ENCODE measurements at regions not wholly inside any gene's neighbourhood (a gene's known extent, or its start where the extent isn't known, plus 50 kb on each side); places are given as distances from the start of the nearest gene placed in this dataset.

- H3K4me1 Mint-ChIP-seq = no peaks in the 10 kb centered on the region
- H3K27me3 Mint-ChIP-seq = peaks cover 37% of the 10 kb centered on the region
- H3K36me3 Mint-ChIP-seq (ENCODE audit: low read depth) = peaks cover 3% of the 10 kb centered on the region
- no peaks in the 10 kb centered on the region for H3K9me3 ChIP-seq (ENCODE audit: control insufficient read depth, low read length, poor library complexity, severe bottlenecking)
- DNase-seq = no peak
- H3K4me3 Mint-ChIP-seq = no peak overlapping the region
- no peak for ATAC-seq
- H3K27ac Mint-ChIP-seq = no peak overlapping the region
Measured at GRCh38 chr9:90021216-90021906, 416.5 kb downstream of the GADD45G start.

GRCh38 chr9:90022474-90022873, 417.7 kb downstream of the GADD45G start:
- Mint-ChIP-seq H3K27me3 (peaks cover 33% of the 10 kb centered on the region), H3K36me3 (ENCODE audit: low read depth) (peaks cover 3% of the 10 kb centered on the region), H3K4me3 (no peak overlapping the region), H3K27ac (no peak overlapping the region), H3K4me1 (no peaks in the 10 kb centered on the region)
- DNase-seq (no peak), ATAC-seq (no peak)
- H3K9me3 ChIP-seq (ENCODE audit: control insufficient read depth, low read length, poor library complexity, severe bottlenecking) = no peaks in the 10 kb centered on the region

DNA sequence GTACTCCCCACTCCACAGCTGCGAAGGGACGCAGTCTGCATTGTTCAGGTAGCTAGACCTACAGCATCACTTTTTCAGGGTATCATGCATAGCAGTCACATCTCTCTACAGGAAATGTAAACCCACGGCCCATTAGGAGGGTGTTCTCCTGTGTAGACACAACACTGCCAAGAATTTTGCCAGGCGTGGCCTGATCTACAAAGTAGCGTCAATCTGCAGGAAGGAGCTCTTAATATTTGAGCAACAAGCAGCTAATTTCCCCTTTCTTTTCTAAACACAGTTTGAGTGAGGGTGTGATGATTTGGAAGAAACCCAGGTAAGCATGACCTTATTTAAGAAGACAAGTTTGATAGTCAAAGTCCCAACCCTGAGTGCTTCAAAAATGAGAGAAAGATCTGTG, 419.0 kb downstream of the GADD45G start:
- Mint-ChIP-seq H3K36me3 (ENCODE audit: low read depth) (peaks cover 3% of the 10 kb centered on the region), H3K4me3 (no peak overlapping the region), H3K27ac (no peak overlapping the region), H3K27me3 (peaks cover 27% of the 10 kb centered on the region), H3K4me1 (no peaks in the 10 kb centered on the region)
- no peak for ATAC-seq
- H3K9me3 ChIP-seq (ENCODE audit: control insufficient read depth, low read length, poor library complexity, severe bottlenecking) = no peaks in the 10 kb centered on the region
- DNase-seq = no peak

DNA sequence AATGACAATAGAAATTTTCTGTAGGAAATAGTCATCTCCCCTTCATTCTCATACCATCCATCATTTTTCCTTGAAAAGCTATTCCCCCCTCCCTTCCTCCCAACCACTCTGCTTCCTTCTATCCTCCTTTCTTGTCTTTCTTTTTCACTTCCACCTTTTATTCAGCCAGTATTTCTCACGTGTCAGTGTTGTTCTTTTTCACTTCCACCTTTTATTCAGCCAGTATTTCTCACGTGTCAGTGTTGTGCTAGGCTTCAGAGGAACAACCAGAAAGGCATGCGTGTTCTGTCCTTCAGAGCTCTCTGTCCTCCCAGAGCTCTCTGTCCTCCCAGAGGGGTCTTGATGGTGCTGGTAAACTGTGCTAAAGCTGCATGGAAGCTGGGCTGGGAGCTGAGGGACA, 419.6 kb downstream of the GADD45G start:
- Mint-ChIP-seq H3K27ac (no peak overlapping the region), H3K4me1 (no peaks in the 10 kb centered on the region), H3K4me3 (no peak overlapping the region), H3K27me3 (peaks cover 25% of the 10 kb centered on the region), H3K36me3 (ENCODE audit: low read depth) (peaks cover 3% of the 10 kb centered on the region)
- no peaks in the 10 kb centered on the region for H3K9me3 ChIP-seq (ENCODE audit: control insufficient read depth, low read length, poor library complexity, severe bottlenecking)
- ATAC-seq = peak; percentile 36
- no peak for DNase-seq

GRCh38 chr9:90024823-90025222, 420.0 kb downstream of the GADD45G start:
- no peak for ATAC-seq
- peaks cover 25% of the 10 kb centered on the region for H3K27me3 Mint-ChIP-seq

DNA sequence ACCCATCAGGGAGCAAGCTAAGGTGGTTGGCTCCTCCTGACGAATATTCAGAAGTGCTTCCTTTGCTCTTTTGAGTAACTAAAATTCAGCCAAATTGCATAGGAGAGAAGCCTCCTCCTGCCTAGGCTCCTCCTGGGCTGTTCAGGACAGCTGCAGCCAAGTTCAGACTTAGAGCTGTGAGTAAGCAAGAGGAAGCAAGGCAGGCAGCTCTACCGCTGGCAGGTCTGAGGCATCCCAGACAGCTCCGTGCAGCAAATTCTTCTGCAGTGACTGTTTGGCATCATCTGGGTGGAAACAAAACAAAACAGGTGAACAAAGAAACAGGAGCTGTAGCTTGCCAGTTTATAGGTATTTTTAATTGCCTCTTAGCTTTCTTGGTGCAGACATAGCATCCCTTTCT, 421.0 kb downstream of the GADD45G start:
- no peak for ATAC-seq
- H3K27me3 Mint-ChIP-seq = peaks cover 30% of the 10 kb centered on the region
- DNase-seq = no peak
- no peaks in the 10 kb centered on the region for H3K9me3 ChIP-seq (ENCODE audit: control insufficient read depth, low read length, poor library complexity, severe bottlenecking)
- no peak overlapping the region for H3K4me3 Mint-ChIP-seq
- H3K4me1 Mint-ChIP-seq = no peaks in the 10 kb centered on the region
- H3K27ac Mint-ChIP-seq = no peak overlapping the region
- H3K36me3 Mint-ChIP-seq (ENCODE audit: low read depth) = peaks cover 3% of the 10 kb centered on the region

More at GRCh38 chr9:90024823-90025222, 420.0 kb downstream of the GADD45G start:
- DNase-seq = no peak
- Mint-ChIP-seq H3K27ac (no peak overlapping the region), H3K36me3 (ENCODE audit: low read depth) (peaks cover 3% of the 10 kb centered on the region), H3K4me3 (no peak overlapping the region), H3K4me1 (no peaks in the 10 kb centered on the region)
- no peaks in the 10 kb centered on the region for H3K9me3 ChIP-seq (ENCODE audit: control insufficient read depth, low read length, poor library complexity, severe bottlenecking)

DNA sequence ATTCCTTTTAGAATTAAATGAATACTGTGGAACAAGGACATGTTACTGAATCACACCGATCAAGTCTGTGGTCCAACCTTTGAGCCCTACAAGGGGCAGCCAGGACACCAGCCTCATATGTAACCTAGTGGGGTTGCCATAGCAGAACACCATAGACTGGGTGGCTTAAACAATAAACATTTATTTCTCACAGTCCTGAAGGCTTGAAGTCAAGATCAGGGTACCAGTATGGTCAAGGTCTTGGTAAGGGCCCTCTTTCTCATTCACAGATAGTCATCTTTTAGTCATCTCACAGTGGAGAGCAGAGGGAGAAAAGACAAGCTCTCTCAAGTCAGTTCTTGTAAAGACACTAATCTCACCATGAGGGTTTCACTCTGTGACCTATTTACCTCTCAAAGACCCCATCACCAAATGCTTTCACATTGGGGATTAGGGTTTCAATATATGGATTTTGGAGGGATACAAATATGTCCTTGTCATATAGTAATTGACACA, 422.5 kb downstream of the GADD45G start:
- Mint-ChIP-seq H3K4me3 (no peak overlapping the region), H3K27me3 (peaks cover 31% of the 10 kb centered on the region), H3K4me1 (no peaks in the 10 kb centered on the region), H3K27ac (no peak overlapping the region), H3K36me3 (ENCODE audit: low read depth) (peaks cover 3% of the 10 kb centered on the region)
- H3K9me3 ChIP-seq (ENCODE audit: control insufficient read depth, low read length, poor library complexity, severe bottlenecking) = no peaks in the 10 kb centered on the region
- DNase-seq (no peak), ATAC-seq (no peak)

DNA sequence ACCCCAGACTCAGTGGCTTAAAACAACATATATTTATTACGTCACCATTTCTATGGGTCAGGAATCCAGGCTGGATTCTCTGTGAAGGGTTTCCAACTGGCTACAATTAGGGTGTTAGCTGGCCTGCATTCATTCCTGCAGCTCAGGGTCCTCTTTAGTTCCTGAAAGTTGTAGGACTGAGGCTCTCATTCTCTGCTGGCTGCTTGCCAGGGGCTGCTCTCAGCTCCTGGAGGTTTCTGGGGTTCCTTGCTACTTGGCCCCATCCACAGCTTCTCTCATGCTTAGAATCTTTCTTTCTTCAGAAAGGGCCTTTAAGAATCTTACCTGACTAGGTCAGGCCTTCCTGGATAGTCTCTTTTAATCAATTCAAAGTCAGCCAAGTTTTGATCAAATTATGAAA, 424.6 kb downstream of the GADD45G start:
- no peak overlapping the region for H3K4me3 Mint-ChIP-seq
- H3K36me3 Mint-ChIP-seq (ENCODE audit: low read depth) = peaks cover 2% of the 10 kb centered on the region
- ATAC-seq (no peak), DNase-seq (no peak)
- no peak overlapping the region for H3K27ac Mint-ChIP-seq
- no peaks in the 10 kb centered on the region for H3K4me1 Mint-ChIP-seq
- H3K9me3 ChIP-seq (ENCODE audit: control insufficient read depth, low read length, poor library complexity, severe bottlenecking) = no peaks in the 10 kb centered on the region
- H3K27me3 Mint-ChIP-seq = peaks cover 27% of the 10 kb centered on the region

DNA sequence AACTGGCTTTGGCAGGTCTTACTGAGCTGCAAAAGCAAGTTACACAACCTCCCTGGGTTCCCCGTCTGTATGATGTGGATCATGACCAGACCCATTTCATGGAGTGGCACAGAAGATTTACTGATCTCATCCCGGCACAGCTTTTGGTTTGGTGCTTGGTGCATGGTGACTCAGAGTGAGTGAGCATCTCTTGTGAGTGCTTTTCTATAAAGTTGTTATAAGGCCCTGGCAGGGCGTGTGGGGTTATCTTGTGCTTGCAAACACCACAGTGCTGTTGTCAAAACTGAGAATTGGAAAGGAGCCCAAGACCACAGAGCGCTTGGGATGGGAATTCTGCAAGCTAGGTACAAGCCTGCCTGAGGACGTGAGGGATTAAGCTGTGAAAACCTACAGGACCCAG, 425.2 kb downstream of the GADD45G start:
- H3K4me1 Mint-ChIP-seq = no peaks in the 10 kb centered on the region
- DNase-seq (no peak), ATAC-seq (no peak)
- peaks cover 21% of the 10 kb centered on the region for H3K27me3 Mint-ChIP-seq
- no peaks in the 10 kb centered on the region for H3K36me3 Mint-ChIP-seq (ENCODE audit: low read depth)
- no peak overlapping the region for H3K27ac Mint-ChIP-seq
- no peaks in the 10 kb centered on the region for H3K9me3 ChIP-seq (ENCODE audit: control insufficient read depth, low read length, poor library complexity, severe bottlenecking)
- H3K4me3 Mint-ChIP-seq = no peak overlapping the region

DNA sequence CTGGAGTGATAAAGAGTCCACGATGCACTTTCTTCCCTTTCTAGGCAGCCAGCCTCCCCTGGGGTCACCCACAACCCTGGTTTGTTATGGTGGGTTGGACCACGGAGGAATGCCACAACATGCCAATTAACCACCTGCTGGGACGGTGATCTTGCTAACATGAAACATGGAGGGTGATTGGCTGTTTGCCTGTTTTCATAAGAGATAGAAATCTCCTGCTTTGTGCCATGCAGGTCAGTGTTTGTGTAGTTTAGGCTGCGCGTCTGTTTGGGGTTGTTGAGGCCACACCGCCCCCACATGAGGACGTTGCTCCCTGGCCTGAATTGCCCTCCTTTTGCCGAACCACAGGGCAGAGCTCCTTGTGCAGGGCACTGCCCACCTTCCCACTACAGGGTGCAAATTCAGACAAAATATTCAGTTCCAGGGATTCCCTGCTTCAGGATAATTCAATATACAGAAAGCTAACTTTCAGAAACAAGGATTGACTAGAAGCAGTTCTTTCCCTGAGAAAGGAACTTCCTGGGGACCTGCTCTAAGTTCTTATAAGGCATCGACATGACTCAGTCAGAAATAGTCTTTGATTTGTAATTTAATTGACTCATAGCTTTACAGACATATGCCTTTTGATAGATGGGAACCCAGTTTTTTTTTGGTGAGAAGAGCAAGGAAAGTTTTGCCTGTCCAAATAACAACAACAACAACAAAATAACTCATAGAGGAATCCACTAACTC, 427.6 kb downstream of the GADD45G start:
- Mint-ChIP-seq H3K4me3 (peak overlapping the region; percentile 41), H3K27me3 (peaks cover 17% of the 10 kb centered on the region), H3K36me3 (ENCODE audit: low read depth) (no peaks in the 10 kb centered on the region), H3K4me1 (no peaks in the 10 kb centered on the region), H3K27ac (no peak overlapping the region)
- H3K9me3 ChIP-seq (ENCODE audit: control insufficient read depth, low read length, poor library complexity, severe bottlenecking) = no peaks in the 10 kb centered on the region
- DNase-seq (no peak), ATAC-seq (no peak)

GRCh38 chr9:90033028-90033650, 428.3 kb downstream of the GADD45G start:
- no peaks in the 10 kb centered on the region for H3K9me3 ChIP-seq (ENCODE audit: control insufficient read depth, low read length, poor library complexity, severe bottlenecking)
- Mint-ChIP-seq H3K27me3 (peaks cover 17% of the 10 kb centered on the region), H3K36me3 (ENCODE audit: low read depth) (no peaks in the 10 kb centered on the region), H3K27ac (no peak overlapping the region), H3K4me1 (no peaks in the 10 kb centered on the region), H3K4me3 (peak overlapping the region; percentile 41)
- ATAC-seq = no peak
- no peak for DNase-seq

DNA sequence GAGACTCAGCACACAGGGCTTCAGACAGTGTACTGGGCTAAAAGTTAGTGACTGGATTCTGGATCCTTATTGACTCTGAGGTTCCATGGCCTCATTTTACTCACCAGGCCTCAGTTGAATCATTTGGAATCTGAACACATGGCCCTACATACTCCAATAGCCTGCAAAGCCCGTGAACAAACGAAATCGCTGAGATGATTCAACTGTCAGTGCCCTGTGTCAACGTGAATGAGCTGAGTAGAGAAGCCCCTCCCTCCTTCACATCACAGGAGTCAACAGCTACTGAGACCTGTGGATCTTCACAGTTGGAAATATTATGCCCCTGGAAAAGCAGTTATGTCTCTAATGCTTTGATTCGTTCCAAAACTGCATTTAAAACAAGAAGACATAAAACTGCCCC, 429.3 kb downstream of the GADD45G start:
- no peaks in the 10 kb centered on the region for H3K4me1 Mint-ChIP-seq
- H3K36me3 Mint-ChIP-seq (ENCODE audit: low read depth) = no peaks in the 10 kb centered on the region
- DNase-seq = no peak
- ATAC-seq = no peak
- H3K9me3 ChIP-seq (ENCODE audit: control insufficient read depth, low read length, poor library complexity, severe bottlenecking) = no peaks in the 10 kb centered on the region
- no peak overlapping the region for H3K4me3 Mint-ChIP-seq
- H3K27me3 Mint-ChIP-seq = peaks cover 17% of the 10 kb centered on the region
- no peak overlapping the region for H3K27ac Mint-ChIP-seq

DNA sequence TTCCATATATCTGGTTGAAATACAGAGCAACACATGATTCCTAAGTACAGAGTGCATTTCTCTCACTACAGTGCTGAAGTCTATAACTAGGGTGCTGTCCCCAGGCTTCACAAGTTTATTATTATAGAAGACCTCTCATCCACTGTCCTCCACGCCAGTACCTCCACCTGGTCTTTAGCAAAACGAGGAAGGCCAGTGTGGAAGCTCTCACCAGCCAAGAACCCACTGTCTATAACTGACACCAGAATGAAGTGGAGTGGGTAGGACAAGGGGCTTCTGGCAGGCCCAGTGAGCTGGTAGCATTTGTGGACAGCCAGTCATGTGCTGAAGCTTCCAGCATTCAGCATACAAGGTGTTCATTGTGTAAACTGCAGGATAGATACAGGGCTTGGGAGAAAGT, 430.7 kb downstream of the GADD45G start:
- Mint-ChIP-seq H3K4me3 (no peak overlapping the region), H3K36me3 (ENCODE audit: low read depth) (no peaks in the 10 kb centered on the region), H3K4me1 (no peaks in the 10 kb centered on the region), H3K27me3 (peaks cover 12% of the 10 kb centered on the region), H3K27ac (no peak overlapping the region)
- no peak for DNase-seq
- ATAC-seq = no peak
- H3K9me3 ChIP-seq (ENCODE audit: control insufficient read depth, low read length, poor library complexity, severe bottlenecking) = no peaks in the 10 kb centered on the region
